Endothelial cell of umbilical vein (primary cell): ENCODE measurements at regions not wholly inside any gene's neighbourhood (a gene's known extent, or its start where the extent isn't known, plus 50 kb on each side); places are given as distances from the start of the nearest gene placed in this dataset.

Experiments
- CTCF ChIP-seq, 2 donors: IDR thresholded peaks; 1 replicate in 1 of 2; 2 replicates in 1 of 2; pipeline ENCODE4 v1.5.1; 2011; ENCODE audit warnings: low read length in 2 of 2, mild to moderate bottlenecking in 2 of 2, moderate library complexity in 2 of 2, control low read depth in 1 of 2, inconsistent platforms in 1 of 2, low read depth in 1 of 2; ENCODE audit not compliant: insufficient read depth in 1 of 2; ENCODE audit errors: extremely low read depth in 1 of 2
- POLR2A ChIP-seq: IDR thresholded peaks from 2 replicates; pipeline ENCODE4 v1.6.1; 2012; ENCODE audit warnings: low read depth, mild to moderate bottlenecking, control low read depth, low read length

GRCh38 chr1:21341022-21341421, 50.8 kb upstream of the ECE1 start:
- TF ChIP-seq POLR2A = no peak
- TF ChIP-seq CTCF (IDR thresholded peaks at IDR 0.05; ENCODE audit: extremely low read depth in 1 of 2, insufficient read depth in 1 of 2, low read depth in 1 of 2, low read length in 2 of 2) = no peak
